ENCODE measurements at regions not wholly inside any gene's neighbourhood (a gene's known extent, or its start where the extent isn't known, plus 50 kb on each side); places are given as distances from the start of the nearest gene placed in this dataset.

DNA sequence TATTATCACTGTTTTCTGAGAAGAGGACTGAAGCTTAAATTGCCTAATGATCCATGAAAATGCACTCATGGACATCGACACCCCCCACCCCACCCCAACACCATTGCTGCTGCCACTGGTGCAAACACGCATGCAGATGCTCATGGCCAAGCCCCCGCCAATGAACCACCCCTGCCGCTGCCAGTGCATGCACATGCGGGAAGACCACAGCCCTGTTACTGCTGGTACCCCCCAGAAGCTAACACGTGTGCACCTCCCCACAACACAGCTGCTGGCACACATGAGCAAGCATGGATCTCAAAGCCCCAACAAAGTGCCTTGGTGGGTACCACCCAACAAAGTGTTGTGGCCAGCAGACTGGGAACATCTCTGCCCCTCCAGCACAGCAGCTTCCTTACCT lies 594.1 kb upstream of the FAT1 start:
- TF ChIP-seq, protein P1, sequence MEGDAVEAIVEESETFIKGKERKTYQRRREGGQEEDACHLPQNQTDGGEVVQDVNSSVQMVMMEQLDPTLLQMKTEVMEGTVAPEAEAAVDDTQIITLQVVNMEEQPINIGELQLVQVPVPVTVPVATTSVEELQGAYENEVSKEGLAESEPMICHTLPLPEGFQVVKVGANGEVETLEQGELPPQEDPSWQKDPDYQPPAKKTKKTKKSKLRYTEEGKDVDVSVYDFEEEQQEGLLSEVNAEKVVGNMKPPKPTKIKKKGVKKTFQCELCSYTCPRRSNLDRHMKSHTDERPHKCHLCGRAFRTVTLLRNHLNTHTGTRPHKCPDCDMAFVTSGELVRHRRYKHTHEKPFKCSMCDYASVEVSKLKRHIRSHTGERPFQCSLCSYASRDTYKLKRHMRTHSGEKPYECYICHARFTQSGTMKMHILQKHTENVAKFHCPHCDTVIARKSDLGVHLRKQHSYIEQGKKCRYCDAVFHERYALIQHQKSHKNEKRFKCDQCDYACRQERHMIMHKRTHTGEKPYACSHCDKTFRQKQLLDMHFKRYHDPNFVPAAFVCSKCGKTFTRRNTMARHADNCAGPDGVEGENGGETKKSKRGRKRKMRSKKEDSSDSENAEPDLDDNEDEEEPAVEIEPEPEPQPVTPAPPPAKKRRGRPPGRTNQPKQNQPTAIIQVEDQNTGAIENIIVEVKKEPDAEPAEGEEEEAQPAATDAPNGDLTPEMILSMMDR (IDR thresholded peaks at IDR 0.05), result no peak
- Histone ChIP-seq H3K36me3 (no peaks in the 10 kb centered on the region), H3K27me3 (no peaks in the 10 kb centered on the region), H3K4me1 (ENCODE audit: control insufficient read depth in 1 of 2, insufficient read depth in 1 of 2, low read depth in 1 of 2, low read length in 1 of 2) (no peaks in the 10 kb centered on the region), H3K4me3 (ENCODE audit: low read depth in 1 of 2, low read length in 1 of 2) (no peak overlapping the region), H3K27ac (no peak overlapping the region), H3K9me3 (no peaks in the 10 kb centered on the region)

GRCh38 chr4:187321711-187322110 lies 598.1 kb upstream of the FAT1 start:
- H3K36me3 ChIP-seq, result no peaks in the 10 kb centered on the region

GRCh38 chr4:187332141-187332540 lies 608.5 kb upstream of the FAT1 start:
- no peaks in the 10 kb centered on the region for H3K9me3 ChIP-seq
- no peaks in the 10 kb centered on the region for H3K27me3 ChIP-seq
- no peaks in the 10 kb centered on the region for H3K4me1 ChIP-seq (ENCODE audit: control insufficient read depth in 1 of 2, insufficient read depth in 1 of 2, low read depth in 1 of 2, low read length in 1 of 2)
- H3K27ac ChIP-seq, result no peak overlapping the region
- no peaks in the 10 kb centered on the region for H3K36me3 ChIP-seq
- TF ChIP-seq, protein P1 (IDR thresholded peaks at IDR 0.05), result no peak
- no peak overlapping the region for H3K4me3 ChIP-seq (ENCODE audit: low read depth in 1 of 2, low read length in 1 of 2)

More at GRCh38 chr4:187321711-187322110, 598.1 kb upstream of the FAT1 start:
- no peaks in the 10 kb centered on the region for H3K9me3 ChIP-seq
- no peaks in the 10 kb centered on the region for H3K4me1 ChIP-seq (ENCODE audit: control insufficient read depth in 1 of 2, insufficient read depth in 1 of 2, low read depth in 1 of 2, low read length in 1 of 2)
- H3K27ac ChIP-seq, result no peak overlapping the region
- TF ChIP-seq, protein P1 (IDR thresholded peaks at IDR 0.05), result no peak
- no peak overlapping the region for H3K4me3 ChIP-seq (ENCODE audit: low read depth in 1 of 2, low read length in 1 of 2)
- H3K27me3 ChIP-seq, result no peaks in the 10 kb centered on the region

DNA sequence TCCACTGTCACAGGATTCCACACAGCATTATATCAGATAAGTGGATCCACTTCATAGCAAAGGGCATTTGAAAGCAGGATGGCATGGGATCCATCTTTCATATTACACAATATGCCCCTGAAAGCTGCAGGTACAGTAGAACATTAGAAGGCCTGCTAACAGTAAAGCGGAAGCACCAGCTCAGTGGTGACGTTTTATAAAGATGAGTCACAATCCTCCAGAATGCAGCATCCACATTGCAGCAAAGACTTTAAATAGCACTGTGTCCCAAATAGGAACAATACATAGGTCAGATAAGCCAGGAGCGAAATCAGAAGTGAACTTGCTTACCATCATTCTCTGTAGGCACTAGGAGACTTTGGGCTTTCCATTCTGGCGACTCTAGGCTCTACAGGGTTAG lies 609.5 kb upstream of the FAT1 start:
- Histone ChIP-seq H3K36me3 (no peaks in the 10 kb centered on the region), H3K27me3 (no peaks in the 10 kb centered on the region), H3K27ac (no peak overlapping the region), H3K9me3 (no peaks in the 10 kb centered on the region), H3K4me1 (ENCODE audit: control insufficient read depth in 1 of 2, insufficient read depth in 1 of 2, low read depth in 1 of 2, low read length in 1 of 2) (no peaks in the 10 kb centered on the region), H3K4me3 (ENCODE audit: low read depth in 1 of 2, low read length in 1 of 2) (no peak overlapping the region)
- TF ChIP-seq, protein P1 (IDR thresholded peaks at IDR 0.05), result no peak

DNA sequence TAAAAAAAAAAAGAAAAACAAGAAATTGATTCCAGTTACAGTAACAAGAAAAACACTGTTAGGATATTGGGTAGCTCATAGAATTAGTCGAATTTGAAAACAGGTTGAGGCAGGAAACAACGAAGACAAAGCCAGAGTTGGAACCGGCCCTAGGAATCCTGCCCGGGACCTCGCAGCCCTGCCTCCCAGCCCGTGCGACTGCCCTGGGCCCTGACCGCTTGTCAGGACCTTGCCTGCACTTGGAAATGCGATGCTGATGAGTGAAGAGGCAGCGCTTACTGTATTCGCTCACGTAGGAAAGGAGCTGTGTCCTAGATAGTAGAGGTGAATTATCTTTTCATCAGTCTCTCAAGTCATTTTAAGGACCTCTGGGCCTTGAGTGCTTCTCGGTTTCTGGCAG lies 611.7 kb upstream of the FAT1 start:
- no peaks in the 10 kb centered on the region for H3K4me1 ChIP-seq (ENCODE audit: control insufficient read depth in 1 of 2, insufficient read depth in 1 of 2, low read depth in 1 of 2, low read length in 1 of 2)
- H3K36me3 ChIP-seq, result no peaks in the 10 kb centered on the region
- H3K9me3 ChIP-seq, result no peaks in the 10 kb centered on the region
- H3K4me3 ChIP-seq (ENCODE audit: low read depth in 1 of 2, low read length in 1 of 2), result no peak overlapping the region
- H3K27ac ChIP-seq, result no peak overlapping the region
- TF ChIP-seq, protein P1 (IDR thresholded peaks at IDR 0.05), result no peak
- no peaks in the 10 kb centered on the region for H3K27me3 ChIP-seq

DNA sequence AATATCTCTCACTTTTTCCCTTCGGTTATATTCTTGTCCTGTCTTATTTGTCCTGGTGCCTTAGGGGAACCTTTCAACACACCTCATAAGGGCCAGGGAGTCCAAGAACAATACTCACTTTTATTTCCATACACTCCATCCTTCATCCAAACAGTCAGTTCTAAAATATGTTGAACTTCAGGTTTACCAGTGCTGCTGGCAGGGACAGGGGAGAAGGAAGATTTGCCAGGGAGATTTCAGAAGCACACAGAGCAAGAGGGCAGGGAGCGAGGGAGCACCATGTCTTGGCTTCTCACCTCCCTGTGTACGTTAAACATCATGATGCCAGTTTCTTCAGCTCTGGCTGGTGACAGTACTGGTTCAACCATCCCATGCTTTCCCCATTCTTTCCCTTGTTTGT lies 631.1 kb upstream of the FAT1 start:
- no peaks in the 10 kb centered on the region for H3K27me3 ChIP-seq
- no peaks in the 10 kb centered on the region for H3K4me1 ChIP-seq (ENCODE audit: control insufficient read depth in 1 of 2, insufficient read depth in 1 of 2, low read depth in 1 of 2, low read length in 1 of 2)
- no peaks in the 10 kb centered on the region for H3K9me3 ChIP-seq
- TF ChIP-seq, protein P1 (IDR thresholded peaks at IDR 0.05), result no peak
- no peak overlapping the region for H3K4me3 ChIP-seq (ENCODE audit: low read depth in 1 of 2, low read length in 1 of 2)
- H3K36me3 ChIP-seq, result no peaks in the 10 kb centered on the region
- no peak overlapping the region for H3K27ac ChIP-seq

Data from neutrophil (primary cell).